Endothelial cell of hepatic sinusoid (primary cell): ENCODE measurements at regions not wholly inside any gene's neighbourhood (a gene's known extent, or its start where the extent isn't known, plus 50 kb on each side); places are given as distances from the start of the nearest gene placed in this dataset.

Experiments
- in situ Hi-C: cut with HindIII; loops from 2 replicates; pipeline ENCODE4 v1.10.0; 2017; ENCODE audit warnings: low sequenced_read_pairs

GRCh38 chr7:98679741-98680140 lies 62.7 kb downstream of the NPTX2 start:
- in situ Hi-C loops = loop anchor here (10.0 kb wide), 1 partner anchor 85 kb away; no protein-coding TSS in a partner anchor

- in situ Hi-C loops = no loop called here
These were observed 64.4 kb downstream of the NPTX2 start for GRCh38 chr7:98681511-98681910.

- in situ Hi-C loops = no loop called here
These were observed 64.9 kb downstream of the NPTX2 start for GRCh38 chr7:98681951-98682350.

GRCh38 chr7:98683514-98683913 lies 66.4 kb downstream of the NPTX2 start:
- in situ Hi-C loops = no loop called here

- in situ Hi-C loops = no loop called here
These were observed 68.5 kb downstream of the NPTX2 start for GRCh38 chr7:98685541-98685940.

- in situ Hi-C loops = no loop called here
These were observed 69.5 kb downstream of the NPTX2 start for GRCh38 chr7:98686466-98687080.

- in situ Hi-C loops = no loop called here
These were observed 70.1 kb downstream of the NPTX2 start for GRCh38 chr7:98687111-98687751.

GRCh38 chr7:98691619-98692018 lies 74.5 kb downstream of the NPTX2 start:
- in situ Hi-C loops = no loop called here

GRCh38 chr7:98697083-98697482 lies 80.0 kb downstream of the NPTX2 start:
- in situ Hi-C loops = loop anchor here (5.0 kb wide), 1 partner anchor 65 kb away; no protein-coding TSS in a partner anchor

- in situ Hi-C loops = loop anchor here (5.0 kb wide), 1 partner anchor 65 kb away; no protein-coding TSS in a partner anchor
These were observed 80.6 kb downstream of the NPTX2 start for GRCh38 chr7:98697485-98698240.

- in situ Hi-C loops = loop anchor here (5.0 kb wide), 1 partner anchor 63 kb away; no protein-coding TSS in a partner anchor
These were observed 81.9 kb downstream of the NPTX2 start for GRCh38 chr7:98698976-98699375.

GRCh38 chr7:98700533-98700932 lies 83.4 kb downstream of the NPTX2 start:
- in situ Hi-C loops = no loop called here

GRCh38 chr7:98701372-98701771 lies 84.3 kb downstream of the NPTX2 start:
- in situ Hi-C loops = no loop called here

GRCh38 chr7:98702021-98702420 lies 84.9 kb downstream of the NPTX2 start:
- in situ Hi-C loops = no loop called here

GRCh38 chr7:98703916-98704315 lies 86.8 kb downstream of the NPTX2 start:
- in situ Hi-C loops = no loop called here

- in situ Hi-C loops = no loop called here
These were observed 88.5 kb downstream of the NPTX2 start for GRCh38 chr7:98705626-98706025.

GRCh38 chr7:98707076-98707475 lies 90.0 kb downstream of the NPTX2 start:
- in situ Hi-C loops = no loop called here

GRCh38 chr7:98711945-98712344 lies 94.9 kb downstream of the NPTX2 start:
- in situ Hi-C loops = no loop called here

GRCh38 chr7:98713165-98713810 lies 96.2 kb downstream of the NPTX2 start:
- in situ Hi-C loops = no loop called here

- in situ Hi-C loops = no loop called here
These were observed 102.3 kb downstream of the NPTX2 start for GRCh38 chr7:98719396-98719795.

- in situ Hi-C loops = no loop called here
These were observed 105.3 kb downstream of the NPTX2 start for GRCh38 chr7:98722402-98722801.
